ENCODE measurements at regions not wholly inside any gene's neighbourhood (a gene's known extent, or its start where the extent isn't known, plus 50 kb on each side); places are given as distances from the start of the nearest gene placed in this dataset.
"Not testable (repeated sequence)": the region's sequence is repeated elsewhere in the genome, so short reads cannot be mapped to it uniquely, and the experiment has no call there.

- Histone ChIP-seq H3K4me1 (ENCODE audit: control insufficient read depth, insufficient read depth, low read length) (peaks cover 8% of the 10 kb centered on the region), H3K4me3 (ENCODE audit: low read length in 2 of 2) (no peak overlapping the region), H3K9me3 (ENCODE audit: control insufficient read depth in 2 of 2, low read length in 2 of 2) (no peaks in the 10 kb centered on the region), H3K9ac (ENCODE audit: low read length in 2 of 2) (no peak overlapping the region), H3K36me3 (ENCODE audit: control insufficient read depth in 2 of 2, insufficient read depth in 2 of 2, low read length in 2 of 2) (no peaks in the 10 kb centered on the region), H3K27me3 (ENCODE audit: control insufficient read depth in 1 of 2, insufficient read depth in 2 of 2, low read length in 2 of 2) (no peaks in the 10 kb centered on the region), H3K27ac (ENCODE audit: low read length) (no peak overlapping the region)
Measured at GRCh38 chr9:95785209-95785608, 90.3 kb upstream of the ERCC6L2 start.

GRCh38 chr9:95784318-95784717 lies 91.2 kb upstream of the ERCC6L2 start:
- H3K9ac ChIP-seq (ENCODE audit: low read length in 2 of 2), result no peak overlapping the region
- H3K4me1 ChIP-seq (ENCODE audit: control insufficient read depth, insufficient read depth, low read length), result peaks cover 11% of the 10 kb centered on the region
- no peak overlapping the region for H3K27ac ChIP-seq (ENCODE audit: low read length)
- H3K9me3 ChIP-seq (ENCODE audit: control insufficient read depth in 2 of 2, low read length in 2 of 2), result no peaks in the 10 kb centered on the region
- no peak overlapping the region for H3K4me3 ChIP-seq (ENCODE audit: low read length in 2 of 2)
- H3K36me3 ChIP-seq (ENCODE audit: control insufficient read depth in 2 of 2, insufficient read depth in 2 of 2, low read length in 2 of 2), result no peaks in the 10 kb centered on the region
- H3K27me3 ChIP-seq (ENCODE audit: control insufficient read depth in 1 of 2, insufficient read depth in 2 of 2, low read length in 2 of 2), result no peaks in the 10 kb centered on the region

GRCh38 chr9:95783426-95783975 lies 92.0 kb upstream of the ERCC6L2 start:
- H3K27me3 ChIP-seq (ENCODE audit: control insufficient read depth in 1 of 2, insufficient read depth in 2 of 2, low read length in 2 of 2), result no peaks in the 10 kb centered on the region
- no peak overlapping the region for H3K4me3 ChIP-seq (ENCODE audit: low read length in 2 of 2)
- no peak overlapping the region for H3K27ac ChIP-seq (ENCODE audit: low read length)
- H3K9me3 ChIP-seq (ENCODE audit: control insufficient read depth in 2 of 2, low read length in 2 of 2), result no peaks in the 10 kb centered on the region
- peaks cover 15% of the 10 kb centered on the region for H3K4me1 ChIP-seq (ENCODE audit: control insufficient read depth, insufficient read depth, low read length)
- H3K36me3 ChIP-seq (ENCODE audit: control insufficient read depth in 2 of 2, insufficient read depth in 2 of 2, low read length in 2 of 2), result no peaks in the 10 kb centered on the region
- no peak overlapping the region for H3K9ac ChIP-seq (ENCODE audit: low read length in 2 of 2)

- Histone ChIP-seq H3K4me3 (ENCODE audit: low read length in 2 of 2) (no peak overlapping the region), H3K9ac (ENCODE audit: low read length in 2 of 2) (no peak overlapping the region), H3K36me3 (ENCODE audit: control insufficient read depth in 2 of 2, insufficient read depth in 2 of 2, low read length in 2 of 2) (no peaks in the 10 kb centered on the region), H3K27ac (ENCODE audit: low read length) (no peak overlapping the region), H3K27me3 (ENCODE audit: control insufficient read depth in 1 of 2, insufficient read depth in 2 of 2, low read length in 2 of 2) (no peaks in the 10 kb centered on the region), H3K9me3 (ENCODE audit: control insufficient read depth in 2 of 2, low read length in 2 of 2) (no peaks in the 10 kb centered on the region), H3K4me1 (ENCODE audit: control insufficient read depth, insufficient read depth, low read length) (peaks cover 15% of the 10 kb centered on the region)
Measured at GRCh38 chr9:95780751-95781150, 94.7 kb upstream of the ERCC6L2 start.

- no peak overlapping the region for H3K4me3 ChIP-seq (ENCODE audit: low read length in 2 of 2)
- peaks cover 12% of the 10 kb centered on the region for H3K4me1 ChIP-seq (ENCODE audit: control insufficient read depth, insufficient read depth, low read length)
- H3K36me3 ChIP-seq (ENCODE audit: control insufficient read depth in 2 of 2, insufficient read depth in 2 of 2, low read length in 2 of 2), result no peaks in the 10 kb centered on the region
- H3K9ac ChIP-seq (ENCODE audit: low read length in 2 of 2), result no peak overlapping the region
- H3K9me3 ChIP-seq (ENCODE audit: control insufficient read depth in 2 of 2, low read length in 2 of 2), result no peaks in the 10 kb centered on the region
- no peak overlapping the region for H3K27ac ChIP-seq (ENCODE audit: low read length)
- H3K27me3 ChIP-seq (ENCODE audit: control insufficient read depth in 1 of 2, insufficient read depth in 2 of 2, low read length in 2 of 2), result no peaks in the 10 kb centered on the region
Measured at GRCh38 chr9:95780121-95780520, 95.4 kb upstream of the ERCC6L2 start.

- not testable (repeated sequence) for H3K27ac ChIP-seq (ENCODE audit: low read length); H3K9me3 ChIP-seq (ENCODE audit: control insufficient read depth in 2 of 2, low read length in 2 of 2); H3K27me3 ChIP-seq (ENCODE audit: control insufficient read depth in 1 of 2, insufficient read depth in 2 of 2, low read length in 2 of 2); H3K9ac ChIP-seq (ENCODE audit: low read length in 2 of 2); H3K36me3 ChIP-seq (ENCODE audit: control insufficient read depth in 2 of 2, insufficient read depth in 2 of 2, low read length in 2 of 2); H3K4me3 ChIP-seq (ENCODE audit: low read length in 2 of 2)
- peaks cover 12% of the 10 kb centered on the region for H3K4me1 ChIP-seq (ENCODE audit: control insufficient read depth, insufficient read depth, low read length)
Measured at GRCh38 chr9:95779597-95779996, 95.9 kb upstream of the ERCC6L2 start.

GRCh38 chr9:95778957-95779356 lies 96.5 kb upstream of the ERCC6L2 start:
- Histone ChIP-seq H3K4me3 (ENCODE audit: low read length in 2 of 2) (no peak overlapping the region), H3K4me1 (ENCODE audit: control insufficient read depth, insufficient read depth, low read length) (peaks cover 12% of the 10 kb centered on the region), H3K9me3 (ENCODE audit: control insufficient read depth in 2 of 2, low read length in 2 of 2) (no peaks in the 10 kb centered on the region), H3K27ac (ENCODE audit: low read length) (no peak overlapping the region), H3K36me3 (ENCODE audit: control insufficient read depth in 2 of 2, insufficient read depth in 2 of 2, low read length in 2 of 2) (no peaks in the 10 kb centered on the region), H3K27me3 (ENCODE audit: control insufficient read depth in 1 of 2, insufficient read depth in 2 of 2, low read length in 2 of 2) (no peaks in the 10 kb centered on the region), H3K9ac (ENCODE audit: low read length in 2 of 2) (no peak overlapping the region)

GRCh38 chr9:95777136-95777535 lies 98.4 kb upstream of the ERCC6L2 start:
- H3K4me3 ChIP-seq (ENCODE audit: low read length in 2 of 2), result no peak overlapping the region
- no peak overlapping the region for H3K27ac ChIP-seq (ENCODE audit: low read length)
- H3K36me3 ChIP-seq (ENCODE audit: control insufficient read depth in 2 of 2, insufficient read depth in 2 of 2, low read length in 2 of 2), result no peaks in the 10 kb centered on the region
- no peak overlapping the region for H3K9ac ChIP-seq (ENCODE audit: low read length in 2 of 2)
- no peaks in the 10 kb centered on the region for H3K27me3 ChIP-seq (ENCODE audit: control insufficient read depth in 1 of 2, insufficient read depth in 2 of 2, low read length in 2 of 2)
- H3K4me1 ChIP-seq (ENCODE audit: control insufficient read depth, insufficient read depth, low read length), result peaks cover 19% of the 10 kb centered on the region
- no peaks in the 10 kb centered on the region for H3K9me3 ChIP-seq (ENCODE audit: control insufficient read depth in 2 of 2, low read length in 2 of 2)

- H3K9ac ChIP-seq (ENCODE audit: low read length in 2 of 2), result no peak overlapping the region
- no peaks in the 10 kb centered on the region for H3K9me3 ChIP-seq (ENCODE audit: control insufficient read depth in 2 of 2, low read length in 2 of 2)
- no peaks in the 10 kb centered on the region for H3K36me3 ChIP-seq (ENCODE audit: control insufficient read depth in 2 of 2, insufficient read depth in 2 of 2, low read length in 2 of 2)
- no peaks in the 10 kb centered on the region for H3K27me3 ChIP-seq (ENCODE audit: control insufficient read depth in 1 of 2, insufficient read depth in 2 of 2, low read length in 2 of 2)
- H3K27ac ChIP-seq (ENCODE audit: low read length), result no peak overlapping the region
- H3K4me3 ChIP-seq (ENCODE audit: low read length in 2 of 2), result no peak overlapping the region
- peaks cover 28% of the 10 kb centered on the region for H3K4me1 ChIP-seq (ENCODE audit: control insufficient read depth, insufficient read depth, low read length)
Measured at GRCh38 chr9:95776176-95776575, 99.3 kb upstream of the ERCC6L2 start.

- no peak overlapping the region for H3K27ac ChIP-seq (ENCODE audit: low read length)
- no peak overlapping the region for H3K4me3 ChIP-seq (ENCODE audit: low read length in 2 of 2)
- H3K27me3 ChIP-seq (ENCODE audit: control insufficient read depth in 1 of 2, insufficient read depth in 2 of 2, low read length in 2 of 2), result no peaks in the 10 kb centered on the region
- peaks cover 38% of the 10 kb centered on the region for H3K4me1 ChIP-seq (ENCODE audit: control insufficient read depth, insufficient read depth, low read length)
- H3K9ac ChIP-seq (ENCODE audit: low read length in 2 of 2), result no peak overlapping the region
- no peaks in the 10 kb centered on the region for H3K36me3 ChIP-seq (ENCODE audit: control insufficient read depth in 2 of 2, insufficient read depth in 2 of 2, low read length in 2 of 2)
- H3K9me3 ChIP-seq (ENCODE audit: control insufficient read depth in 2 of 2, low read length in 2 of 2), result no peaks in the 10 kb centered on the region
Measured at GRCh38 chr9:95775191-95775590, 100.3 kb upstream of the ERCC6L2 start.

GRCh38 chr9:95773053-95773418 lies 102.5 kb upstream of the ERCC6L2 start:
- Histone ChIP-seq H3K27ac (ENCODE audit: low read length) (peak overlapping the region; percentile 82), H3K27me3 (ENCODE audit: control insufficient read depth in 1 of 2, insufficient read depth in 2 of 2, low read length in 2 of 2) (no peaks in the 10 kb centered on the region), H3K9ac (ENCODE audit: low read length in 2 of 2) (peak overlapping the region; percentile 52 to 60), H3K36me3 (ENCODE audit: control insufficient read depth in 2 of 2, insufficient read depth in 2 of 2, low read length in 2 of 2) (no peaks in the 10 kb centered on the region), H3K9me3 (ENCODE audit: control insufficient read depth in 2 of 2, low read length in 2 of 2) (no peaks in the 10 kb centered on the region), H3K4me1 (ENCODE audit: control insufficient read depth, insufficient read depth, low read length) (peaks cover 31% of the 10 kb centered on the region), H3K4me3 (ENCODE audit: low read length in 2 of 2) (peak overlapping the region in 1 of 2 donors; percentile 64)

Data from stomach smooth muscle (tissue), 2 donors.